ENCODE measurements at regions not wholly inside any gene's neighbourhood (a gene's known extent, or its start where the extent isn't known, plus 50 kb on each side); places are given as distances from the start of the nearest gene placed in this dataset.

- TF ChIP-seq EZH2 (IDR thresholded peaks at IDR 0.05; ENCODE audit: insufficient read depth, poor library complexity, severe bottlenecking) (no peak), EZH2phosphoT487 (IDR thresholded peaks at IDR 0.05; ENCODE audit: insufficient read depth, low read depth) (no peak)
Observed at GRCh38 chr11:103832762-103833161, 203.7 kb upstream of the DDI1 start.

All from GM23248 (cell line).